B cell (primary cell): ENCODE measurements at regions not wholly inside any gene's neighbourhood (a gene's known extent, or its start where the extent isn't known, plus 50 kb on each side); places are given as distances from the start of the nearest gene placed in this dataset.

Experiments
- ATAC-seq: fragments of 200-7000 bp; cut with Tn5 transposase; one replicate; pipeline ENCODE4 v1.10.0; 2021; ENCODE audit warnings: low read depth, mild to moderate bottlenecking, moderate number of reproducible peaks, moderate library complexity
- CTCF ChIA-PET: fragments of 350-600 bp; sonication (Branson Sonifier 250); formaldehyde crosslinking; loops from one replicate; lab custom pipeline; 2021; ENCODE audit warnings: antibody characterized with exemption, inconsistent platforms; lab: Charles Lee
- POLR2A ChIA-PET: fragments of 350-600 bp; sonication (Branson Sonifier 250); formaldehyde crosslinking; loops from one replicate; lab custom pipeline; 2021; ENCODE audit warnings: antibody characterized with exemption; lab: Charles Lee
- DNase-seq: peaks from one replicate; pipeline ENCODE4 v3.0.0; 2013
- H2AFZ ChIP-seq: 2 replicates; pipeline ENCODE4 v1.6.1; 2012; ENCODE audit warnings: mild to moderate bottlenecking, low read depth, low read length; ENCODE audit not compliant: insufficient read depth, poor library complexity, severe bottlenecking
- H3K27ac ChIP-seq, 2 donors: 1 replicate in 1 of 2; 2 replicates in 1 of 2; pipeline ENCODE4 v1.5.1; 2012 to 2013; ENCODE audit warnings: low read length in 2 of 2, mild to moderate bottlenecking in 2 of 2, moderate library complexity in 1 of 2
- H3K27me3 ChIP-seq, 4 experiments: fragments of 200-600 bp in 1 of 4; sonication (generic) in 1 of 4; replicated peaks in 1 of 4; 1 replicate in 2 of 4; 2 replicates in 2 of 4; pipeline versions ENCODE4 v1.6.1 to v1.7.0; 2013 to 2016; ENCODE audit warnings: low read length in 3 of 4, mild to moderate bottlenecking in 2 of 4, mixed read lengths in 1 of 4, moderate library complexity in 1 of 4; ENCODE audit not compliant: insufficient read depth in 4 of 4, control insufficient read depth in 3 of 4; ENCODE audit errors: control extremely low read depth in 1 of 4
- H3K36me3 ChIP-seq, 2 experiments: replicated peaks in 1 of 2; 1 replicate in 1 of 2; 2 replicates in 1 of 2; pipeline versions ENCODE4 v1.6.1 to v1.7.1; 2013; ENCODE audit warnings: low read length in 1 of 2; ENCODE audit not compliant: insufficient read depth in 2 of 2, control insufficient read depth in 1 of 2; ENCODE audit errors: control extremely low read depth in 1 of 2, extremely low read depth in 1 of 2
- H3K4me1 ChIP-seq, 2 donors: fragments of 200-600 bp in 1 of 2; sonication (generic) in 1 of 2; 1 replicate in 1 of 2; 2 replicates in 1 of 2; pipeline versions ENCODE4 v1.5.1 to v1.6.1; 2013 to 2017; ENCODE audit warnings: low read length in 2 of 2; ENCODE audit not compliant: control insufficient read depth in 2 of 2, insufficient read depth in 2 of 2
- H3K4me2 ChIP-seq: replicated peaks from 2 replicates; pipeline ENCODE3; 2012; ENCODE audit warnings: mild to moderate bottlenecking, low read depth, low read length; ENCODE audit not compliant: poor library complexity, severe bottlenecking
- H3K4me3 ChIP-seq, 5 experiments: fragments of 200-600 bp in 1 of 5; sonication (generic) in 1 of 5; 1 replicate in 3 of 5; 2 replicates in 2 of 5; pipeline versions ENCODE4 v1.5.1 to v1.7.0; 2011 to 2016; ENCODE audit warnings: low read length in 4 of 5, mild to moderate bottlenecking in 4 of 5, low read depth in 2 of 5, control low read depth in 1 of 5, moderate library complexity in 1 of 5; ENCODE audit not compliant: insufficient read depth in 1 of 5; ENCODE audit errors: control extremely low read depth in 1 of 5, extremely low read depth in 1 of 5
- H3K79me2 ChIP-seq: fragments of 200-600 bp; sonication (generic); one replicate; pipeline ENCODE4 v1.6.0; 2016; ENCODE audit warnings: low read length; ENCODE audit not compliant: control insufficient read depth, insufficient read depth
- H3K9ac ChIP-seq: fragments of 200-600 bp; sonication (generic); 2 replicates; pipeline ENCODE4 v1.6.1; 2017; ENCODE audit warnings: mild to moderate bottlenecking, low read length, moderate library complexity
- H3K9me3 ChIP-seq, 3 donors: one replicate each; pipeline versions ENCODE4 v1.6.1 to v1.7.1; 2013; ENCODE audit warnings: low read length in 2 of 3; ENCODE audit not compliant: control insufficient read depth in 2 of 3, insufficient read depth in 1 of 3; ENCODE audit errors: control extremely low read depth in 1 of 3
- H4K20me1 ChIP-seq: 2 replicates; pipeline ENCODE4 v1.6.0; 2012; ENCODE audit warnings: mild to moderate bottlenecking, low read length; ENCODE audit not compliant: insufficient read depth, control insufficient read depth, poor library complexity, severe bottlenecking
- H3K27ac Mint-ChIP-seq: one replicate; pipeline ENCODE4 v1.8.0; 2021; ENCODE audit warnings: mixed read lengths
- H3K27me3 Mint-ChIP-seq: one replicate; pipeline ENCODE4 v1.8.0; 2021; ENCODE audit warnings: mixed read lengths
- H3K4me1 Mint-ChIP-seq: one replicate; pipeline ENCODE4 v1.8.0; 2021; ENCODE audit warnings: mixed read lengths
- H3K4me3 Mint-ChIP-seq: one replicate; pipeline ENCODE4 v1.8.0; 2021; ENCODE audit warnings: mixed read lengths
- H3K9me3 Mint-ChIP-seq: one replicate; pipeline ENCODE4 v1.8.0; 2022; ENCODE audit warnings: mixed read lengths; ENCODE audit not compliant: insufficient read depth
- EZH2 ChIP-seq: IDR thresholded peaks from 2 replicates; pipeline ENCODE4 v1.6.1; 2012; ENCODE audit warnings: borderline replicate concordance, low read depth, mild to moderate bottlenecking, moderate library complexity, low read length; ENCODE audit not compliant: insufficient read depth, poor library complexity, severe bottlenecking
- WGBS: methylation state at CpG from one replicate; pipeline ENCODE4 v1.1.5; 2013; ENCODE audit warnings: missing lambda C conversion rate; ENCODE audit not compliant: insufficient coverage; 5-methylcytosine and 5-hydroxymethylcytosine counted together
- intact Hi-C: fragments of 100-400 bp; cut with micrococcal nuclease; formaldehyde crosslinking; loops from one replicate; pipeline ENCODE4 v1.10.0; 2022
- TF ChIP-seq, protein P1 (sequence below): fragments of 200-600 bp; IDR thresholded peaks from one replicate; pipeline ENCODE4 v1.8.0; 2022; ENCODE audit warnings: antibody characterized with exemption, mild to moderate bottlenecking

DNA sequence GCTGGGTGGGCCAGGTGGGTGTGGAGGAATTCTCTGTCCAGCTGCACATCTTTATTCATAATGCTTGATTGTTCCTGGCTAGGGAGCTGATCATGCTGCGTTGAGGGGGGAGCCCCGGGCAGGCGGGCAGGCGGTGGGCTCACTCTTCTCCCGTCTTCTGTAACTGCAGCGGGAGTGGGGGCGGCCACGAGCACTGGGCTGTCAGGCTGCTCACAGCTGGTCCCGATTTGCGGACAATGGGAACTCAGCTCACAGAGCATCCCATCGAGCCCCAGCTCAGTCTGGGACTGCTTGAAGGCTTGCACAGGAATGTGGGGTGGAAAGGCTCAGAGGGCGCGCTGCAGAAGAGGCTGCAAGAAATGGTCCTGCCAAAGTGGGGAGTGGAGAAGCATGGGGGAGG, 63.8 kb downstream of the EFNB1 start:
- ATAC-seq (no peak), DNase-seq (no peak)
- WGBS = 96% methylated on average over 13 of the region's 13 CpGs
- Mint-ChIP-seq H3K9me3 (no peaks in the 10 kb centered on the region), H3K27ac (no peak overlapping the region), H3K27me3 (peaks cover 4% of the 10 kb centered on the region), H3K4me1 (peaks cover 2% of the 10 kb centered on the region), H3K4me3 (no peak overlapping the region)
- TF ChIP-seq, protein P1, sequence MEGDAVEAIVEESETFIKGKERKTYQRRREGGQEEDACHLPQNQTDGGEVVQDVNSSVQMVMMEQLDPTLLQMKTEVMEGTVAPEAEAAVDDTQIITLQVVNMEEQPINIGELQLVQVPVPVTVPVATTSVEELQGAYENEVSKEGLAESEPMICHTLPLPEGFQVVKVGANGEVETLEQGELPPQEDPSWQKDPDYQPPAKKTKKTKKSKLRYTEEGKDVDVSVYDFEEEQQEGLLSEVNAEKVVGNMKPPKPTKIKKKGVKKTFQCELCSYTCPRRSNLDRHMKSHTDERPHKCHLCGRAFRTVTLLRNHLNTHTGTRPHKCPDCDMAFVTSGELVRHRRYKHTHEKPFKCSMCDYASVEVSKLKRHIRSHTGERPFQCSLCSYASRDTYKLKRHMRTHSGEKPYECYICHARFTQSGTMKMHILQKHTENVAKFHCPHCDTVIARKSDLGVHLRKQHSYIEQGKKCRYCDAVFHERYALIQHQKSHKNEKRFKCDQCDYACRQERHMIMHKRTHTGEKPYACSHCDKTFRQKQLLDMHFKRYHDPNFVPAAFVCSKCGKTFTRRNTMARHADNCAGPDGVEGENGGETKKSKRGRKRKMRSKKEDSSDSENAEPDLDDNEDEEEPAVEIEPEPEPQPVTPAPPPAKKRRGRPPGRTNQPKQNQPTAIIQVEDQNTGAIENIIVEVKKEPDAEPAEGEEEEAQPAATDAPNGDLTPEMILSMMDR = no peak
- TF ChIP-seq EZH2 = no peak
- Histone ChIP-seq H3K27ac (no peak overlapping the region), H3K79me2 (no peaks in the 10 kb centered on the region), H3K4me1 (peaks cover 2 to 4% of the 10 kb centered on the region in 2 donors), H3K4me2 (no peak overlapping the region), H3K4me3 (no peak overlapping the region), H3K9me3 (no peaks in the 10 kb centered on the region), H2AFZ (no peak overlapping the region), H4K20me1 (no peaks in the 10 kb centered on the region), H3K9ac (no peak overlapping the region), H3K27me3 (no peaks in the 10 kb centered on the region), H3K36me3 (no peaks in the 10 kb centered on the region)
- intact Hi-C loops = no loop called here
- ChIA-PET POLR2A (no interaction called here), CTCF (no interaction called here)

DNA sequence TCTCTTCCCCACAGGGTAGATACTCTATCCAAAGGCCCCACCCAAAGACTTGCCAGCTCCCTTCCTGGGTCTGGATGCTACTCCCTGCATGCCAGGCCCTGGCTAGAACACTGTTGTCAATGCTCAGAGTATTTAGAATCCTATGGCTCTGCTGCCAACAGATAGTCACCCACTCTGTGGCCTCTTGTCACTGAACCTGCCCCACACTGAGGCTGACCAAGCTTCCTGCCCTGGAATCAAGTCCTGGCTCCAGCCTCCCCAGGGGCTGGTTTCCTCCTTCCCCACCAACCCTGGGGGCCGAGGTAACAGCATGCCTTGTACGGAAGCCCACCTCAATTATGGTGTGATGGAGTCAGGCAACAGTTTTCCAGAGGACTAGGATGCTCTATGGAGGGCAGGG, 63.3 kb downstream of the EFNB1 start:
- no peak overlapping the region for H3K4me2 ChIP-seq
- WGBS = no CpG with 5 or more reads among the region's 2 CpGs
- no peak overlapping the region for H3K4me3 ChIP-seq
- H3K4me3 Mint-ChIP-seq = no peak overlapping the region
- DNase-seq = no peak
- H3K9me3 ChIP-seq = no peaks in the 10 kb centered on the region
- H3K9me3 Mint-ChIP-seq = no peaks in the 10 kb centered on the region
- intact Hi-C loops = no loop called here
- H3K27ac Mint-ChIP-seq = no peak overlapping the region
- H3K4me1 ChIP-seq = peaks cover 2 to 4% of the 10 kb centered on the region in 2 donors
- no peaks in the 10 kb centered on the region for H3K79me2 ChIP-seq
- H3K27ac ChIP-seq = no peak overlapping the region
- no peak overlapping the region for H2AFZ ChIP-seq
- H3K36me3 ChIP-seq = no peaks in the 10 kb centered on the region
- ChIA-PET CTCF (no interaction called here), POLR2A (no interaction called here)
- peaks cover 2% of the 10 kb centered on the region for H3K4me1 Mint-ChIP-seq
- H3K27me3 ChIP-seq = no peaks in the 10 kb centered on the region
- no peak for ATAC-seq
- H4K20me1 ChIP-seq = no peaks in the 10 kb centered on the region
- H3K27me3 Mint-ChIP-seq = peaks cover 4% of the 10 kb centered on the region
- no peak for TF ChIP-seq EZH2
- TF ChIP-seq, protein P1 = no peak
- H3K9ac ChIP-seq = no peak overlapping the region
